GM18502 (cell line): ENCODE measurements at regions not wholly inside any gene's neighbourhood (a gene's known extent, or its start where the extent isn't known, plus 50 kb on each side); places are given as distances from the start of the nearest gene placed in this dataset.

Source experiments
- ATAC-seq: cut with Tn5 transposase; IDR thresholded peaks from one replicate; pipeline ENCODE4 v1.9.1; 2021; ENCODE audit warnings: mild to moderate bottlenecking; ENCODE audit not compliant: unreplicated experiment, poor library complexity

GRCh38 chr11:15610881-15611280, 496.2 kb downstream of the INSC start:
- ATAC-seq, result no peak

GRCh38 chr11:15613251-15613650, 498.5 kb downstream of the INSC start:
- ATAC-seq, result no peak

GRCh38 chr11:15613789-15614188, 499.1 kb downstream of the INSC start:
- ATAC-seq, result no peak

- no peak for ATAC-seq
Measured at GRCh38 chr11:15615398-15616096, 500.8 kb downstream of the INSC start.

- no peak for ATAC-seq
Measured at GRCh38 chr11:15616130-15617105, 501.7 kb downstream of the INSC start.

GRCh38 chr11:15617126-15617525, 502.4 kb downstream of the INSC start:
- ATAC-seq, result no peak

GRCh38 chr11:15618583-15619032, 503.9 kb downstream of the INSC start:
- no peak for ATAC-seq

GRCh38 chr11:15621565-15621964, 506.8 kb downstream of the INSC start:
- no peak for ATAC-seq

GRCh38 chr11:15622231-15622890, 507.6 kb downstream of the INSC start:
- no peak for ATAC-seq

GRCh38 chr11:15624701-15625100, 510.0 kb downstream of the INSC start:
- no peak for ATAC-seq

GRCh38 chr11:15625691-15626090, 511.0 kb downstream of the INSC start:
- no peak for ATAC-seq

GRCh38 chr11:15627560-15627959, 512.8 kb downstream of the INSC start:
- ATAC-seq, result no peak

- no peak for ATAC-seq
Measured at GRCh38 chr11:15629690-15630321, 515.1 kb downstream of the INSC start.

- no peak for ATAC-seq
Measured at GRCh38 chr11:15630896-15631295, 516.2 kb downstream of the INSC start.

- no peak for ATAC-seq
Measured at GRCh38 chr11:15635521-15635920, 520.8 kb downstream of the INSC start.

- ATAC-seq, result no peak
Measured at GRCh38 chr11:15636521-15637089, 521.9 kb downstream of the INSC start.

GRCh38 chr11:15638386-15638787, 523.7 kb downstream of the INSC start:
- ATAC-seq, result no peak

- ATAC-seq, result no peak
Measured at GRCh38 chr11:15640318-15640717, 525.6 kb downstream of the INSC start.

- ATAC-seq, result no peak
Measured at GRCh38 chr11:15641271-15642045, 526.7 kb downstream of the INSC start.
